Naive thymus-derived CD8-positive, alpha-beta T cell (primary cell): ENCODE measurements at regions not wholly inside any gene's neighbourhood (a gene's known extent, or its start where the extent isn't known, plus 50 kb on each side); places are given as distances from the start of the nearest gene placed in this dataset.
A peak's percentile ranks its signal among the peaks of the same experiment; 100 is the strongest.
"Not testable (repeated sequence)": the region's sequence is repeated elsewhere in the genome, so short reads cannot be mapped to it uniquely, and the experiment has no call there.

Experiments
- ATAC-seq, 2 donors: fragments of 150-1000 bp; cut with Tn5 transposase in 1 of 2; sonication (Bioruptor Pico), chemical (Tn5 transposase) in 1 of 2; 1 replicate in 1 of 2; 2 replicates in 1 of 2; pipeline ENCODE4 v1.10.0; 2021; ENCODE audit warnings: mild to moderate bottlenecking in 2 of 2, moderate library complexity in 2 of 2
- POLR2A ChIA-PET: fragments of 350-600 bp; sonication (Branson Sonifier 250); formaldehyde crosslinking; loops from one replicate; lab custom pipeline; 2021; ENCODE audit warnings: antibody characterized with exemption; lab: Charles Lee
- DNase-seq, 10 donors: peaks; one replicate each; pipeline versions ENCODE4 v3.0.0 to v3.0.0-alpha.2; 2020 to 2022
- H3K27ac Mint-ChIP-seq, 10 donors: one replicate each; pipeline ENCODE4 v1.8.0; 2020 to 2022; ENCODE audit warnings: mild to moderate bottlenecking in 10 of 10, mixed read lengths in 10 of 10, moderate library complexity in 4 of 10, inconsistent platforms in 1 of 10
- H3K27me3 Mint-ChIP-seq, 5 donors: one replicate each; pipeline ENCODE4 v1.8.0; 2021 to 2022; ENCODE audit warnings: mixed read lengths in 5 of 5
- H3K36me3 Mint-ChIP-seq, 3 donors: one replicate each; pipeline ENCODE4 v1.8.0; 2020 to 2022; ENCODE audit warnings: mixed read lengths in 3 of 3, mild to moderate bottlenecking in 2 of 3, inconsistent platforms in 1 of 3
- H3K4me1 Mint-ChIP-seq, 4 donors: one replicate each; pipeline ENCODE4 v1.8.0; 2021 to 2022; ENCODE audit warnings: mixed read lengths in 4 of 4
- H3K4me3 Mint-ChIP-seq, 10 donors: one replicate each; pipeline ENCODE4 v1.8.0; 2020 to 2022; ENCODE audit warnings: mild to moderate bottlenecking in 10 of 10, mixed read lengths in 10 of 10, moderate library complexity in 6 of 10, inconsistent platforms in 1 of 10
- H3K9me3 Mint-ChIP-seq, 9 donors: one replicate each; pipeline ENCODE4 v1.8.0; 2020 to 2022; ENCODE audit warnings: mixed read lengths in 9 of 9, mild to moderate bottlenecking in 3 of 9, inconsistent platforms in 1 of 9, moderate library complexity in 1 of 9

DNA sequence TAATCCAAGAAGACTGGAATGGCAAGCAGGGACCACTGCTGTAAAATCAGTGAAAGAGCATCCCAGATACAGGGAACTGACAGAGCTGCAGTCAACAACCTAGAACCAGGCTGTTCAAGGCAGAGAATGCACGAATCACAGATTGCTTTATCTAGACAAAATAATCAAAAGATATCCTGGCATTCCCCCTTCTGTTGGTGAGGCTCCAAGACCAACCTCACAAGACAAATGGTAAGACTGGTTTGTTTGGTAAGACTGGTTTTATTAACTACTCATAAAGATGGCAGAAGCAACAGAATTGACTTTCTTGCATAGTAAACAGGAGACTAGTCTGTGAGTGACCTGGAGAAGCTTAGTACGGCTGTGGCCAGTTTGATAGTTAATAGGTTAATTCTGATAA, 88.8 kb upstream of the AHI1 start:
- H3K36me3 Mint-ChIP-seq, result no peaks in the 10 kb centered on the region
- DNase-seq, result no peak

GRCh38 chr6:135586844-135587243, 89.3 kb upstream of the AHI1 start:
- peak in 1 of 2 donors; percentile 23 for ATAC-seq
- no peak overlapping the region for H3K27ac Mint-ChIP-seq
- H3K36me3 Mint-ChIP-seq, result no peaks in the 10 kb centered on the region
- peaks cover 0 to 8% (median 0%) of the 10 kb centered on the region in 9 donors for H3K9me3 Mint-ChIP-seq
- peaks cover 0 to 14% (median 8%) of the 10 kb centered on the region in 4 donors for H3K4me1 Mint-ChIP-seq
- H3K27me3 Mint-ChIP-seq, result no peaks in the 10 kb centered on the region
- POLR2A ChIA-PET, result no interaction called here
- H3K4me3 Mint-ChIP-seq, result no peak overlapping the region
- DNase-seq, result no peak

More for the DNA sequence above, 88.8 kb upstream of the AHI1 start:
- H3K4me1 Mint-ChIP-seq, result peaks cover 0 to 14% (median 8%) of the 10 kb centered on the region in 4 donors
- POLR2A ChIA-PET, result no interaction called here
- no peak overlapping the region for H3K4me3 Mint-ChIP-seq
- H3K27me3 Mint-ChIP-seq, result peaks cover 0 to 2% (median 0%) of the 10 kb centered on the region in 5 donors
- H3K27ac Mint-ChIP-seq, result no peak overlapping the region
- H3K9me3 Mint-ChIP-seq, result peaks cover 0 to 8% (median 0%) of the 10 kb centered on the region in 9 donors
- no peak for ATAC-seq

- Mint-ChIP-seq H3K4me3 (no peak overlapping the region), H3K27me3 (no peaks in the 10 kb centered on the region), H3K36me3 (no peaks in the 10 kb centered on the region), H3K27ac (no peak overlapping the region), H3K4me1 (peaks cover 0 to under 1% (median under 1%) of the 10 kb centered on the region in 4 donors), H3K9me3 (peaks cover 0 to 11% (median under 1%) of the 10 kb centered on the region in 9 donors)
- DNase-seq, result no peak
- POLR2A ChIA-PET, result no interaction called here
- ATAC-seq, result no peak
Observed at GRCh38 chr6:135592276-135592675, 94.7 kb upstream of the AHI1 start.

DNA sequence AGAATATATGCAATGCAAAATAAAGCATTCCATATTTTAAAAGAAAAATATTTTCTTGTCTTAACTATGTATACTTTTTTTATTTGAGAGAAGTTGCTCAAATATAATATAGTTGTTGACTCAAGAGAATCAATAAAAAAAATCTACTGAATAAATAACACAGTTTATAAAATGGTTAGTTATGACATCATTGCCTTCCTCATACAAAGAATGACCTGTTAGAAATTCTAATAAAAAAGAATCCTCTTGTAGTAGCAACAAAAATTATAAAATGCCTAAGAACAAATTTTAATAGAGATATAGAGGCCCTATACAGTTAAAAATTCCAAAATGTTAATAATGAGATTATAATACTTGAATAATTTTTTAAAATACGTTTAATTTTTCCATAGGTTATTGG, 96.5 kb upstream of the AHI1 start:
- H3K27me3 Mint-ChIP-seq, result no peaks in the 10 kb centered on the region
- H3K4me3 Mint-ChIP-seq, result no peak overlapping the region
- DNase-seq (no peak), ATAC-seq (no peak)
- POLR2A ChIA-PET, result no interaction called here
- no peak overlapping the region for H3K27ac Mint-ChIP-seq
- no peaks in the 10 kb centered on the region for H3K4me1 Mint-ChIP-seq
- peaks cover 0 to 29% (median 10%) of the 10 kb centered on the region in 9 donors for H3K9me3 Mint-ChIP-seq
- H3K36me3 Mint-ChIP-seq, result peaks cover 0 to 8% (median 4%) of the 10 kb centered on the region in 3 donors

DNA sequence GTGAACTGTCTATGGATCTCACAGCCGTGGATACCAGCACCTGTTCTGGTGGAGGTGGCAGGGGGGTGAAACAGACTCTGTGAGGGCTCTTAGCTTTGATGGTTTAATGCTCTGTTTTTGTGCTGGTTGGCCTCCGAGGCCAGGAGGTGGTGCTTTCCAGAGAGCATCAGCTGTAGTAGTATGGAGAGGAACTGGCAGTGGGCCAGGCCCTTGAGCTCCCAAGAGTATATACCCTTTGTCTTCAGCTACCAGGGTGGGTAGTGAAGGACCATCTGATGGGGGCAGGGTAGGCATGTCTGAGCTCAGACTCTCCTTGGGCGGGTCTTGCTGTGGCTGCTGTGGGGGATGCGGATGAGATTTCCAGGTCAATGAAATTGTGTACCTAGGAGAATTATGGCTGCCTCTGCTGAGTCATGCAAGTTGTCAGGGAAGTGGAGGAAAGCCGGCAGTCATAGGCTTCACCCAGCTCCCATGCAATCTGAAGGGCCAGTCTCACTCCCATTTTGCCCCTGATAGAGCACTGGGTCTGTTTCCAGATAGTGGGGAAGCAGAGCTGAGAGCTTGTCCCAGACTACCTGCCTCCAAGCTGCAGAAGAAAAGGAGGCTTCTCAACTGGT, 102.7 kb upstream of the AHI1 start:
- ATAC-seq (no peak), DNase-seq (no peak)
- Mint-ChIP-seq H3K36me3 (peaks cover 0 to 17% (median 8%) of the 10 kb centered on the region in 3 donors), H3K4me3 (no peak overlapping the region), H3K4me1 (no peaks in the 10 kb centered on the region), H3K27me3 (no peaks in the 10 kb centered on the region), H3K27ac (no peak overlapping the region), H3K9me3 (peaks cover 3 to 32% (median 12%) of the 10 kb centered on the region in 9 donors)
- POLR2A ChIA-PET, result no interaction called here

- peaks cover 0 to 17% (median 8%) of the 10 kb centered on the region in 3 donors for H3K36me3 Mint-ChIP-seq
- POLR2A ChIA-PET, result no interaction called here
- no peaks in the 10 kb centered on the region for H3K27me3 Mint-ChIP-seq
- no peak for DNase-seq
- no peak overlapping the region for H3K27ac Mint-ChIP-seq
- H3K9me3 Mint-ChIP-seq, result peaks cover 3 to 32% (median 12%) of the 10 kb centered on the region in 9 donors
- no peaks in the 10 kb centered on the region for H3K4me1 Mint-ChIP-seq
- ATAC-seq, result no peak
- H3K4me3 Mint-ChIP-seq, result no peak overlapping the region
Observed at GRCh38 chr6:135600931-135601330, 103.4 kb upstream of the AHI1 start.

- Mint-ChIP-seq H3K4me3 (no peak overlapping the region), H3K9me3 (peaks cover 3 to 25% (median 12%) of the 10 kb centered on the region in 9 donors), H3K36me3 (peaks cover 0 to 17% (median 8%) of the 10 kb centered on the region in 3 donors), H3K4me1 (no peaks in the 10 kb centered on the region), H3K27ac (no peak overlapping the region), H3K27me3 (no peaks in the 10 kb centered on the region)
- ATAC-seq (no peak), DNase-seq (no peak)
- POLR2A ChIA-PET, result no interaction called here
Observed at GRCh38 chr6:135601857-135602256, 104.3 kb upstream of the AHI1 start.

GRCh38 chr6:135603249-135603648, 105.7 kb upstream of the AHI1 start:
- H3K27me3 Mint-ChIP-seq, result no peaks in the 10 kb centered on the region
- DNase-seq, result no peak
- no peak overlapping the region for H3K27ac Mint-ChIP-seq
- H3K4me1 Mint-ChIP-seq, result no peaks in the 10 kb centered on the region
- ATAC-seq, result no peak
- H3K9me3 Mint-ChIP-seq, result peaks cover 0 to 16% (median 4%) of the 10 kb centered on the region in 9 donors
- no peak overlapping the region for H3K4me3 Mint-ChIP-seq
- H3K36me3 Mint-ChIP-seq, result peaks cover 0 to 17% (median 5%) of the 10 kb centered on the region in 3 donors
- POLR2A ChIA-PET, result no interaction called here

DNA sequence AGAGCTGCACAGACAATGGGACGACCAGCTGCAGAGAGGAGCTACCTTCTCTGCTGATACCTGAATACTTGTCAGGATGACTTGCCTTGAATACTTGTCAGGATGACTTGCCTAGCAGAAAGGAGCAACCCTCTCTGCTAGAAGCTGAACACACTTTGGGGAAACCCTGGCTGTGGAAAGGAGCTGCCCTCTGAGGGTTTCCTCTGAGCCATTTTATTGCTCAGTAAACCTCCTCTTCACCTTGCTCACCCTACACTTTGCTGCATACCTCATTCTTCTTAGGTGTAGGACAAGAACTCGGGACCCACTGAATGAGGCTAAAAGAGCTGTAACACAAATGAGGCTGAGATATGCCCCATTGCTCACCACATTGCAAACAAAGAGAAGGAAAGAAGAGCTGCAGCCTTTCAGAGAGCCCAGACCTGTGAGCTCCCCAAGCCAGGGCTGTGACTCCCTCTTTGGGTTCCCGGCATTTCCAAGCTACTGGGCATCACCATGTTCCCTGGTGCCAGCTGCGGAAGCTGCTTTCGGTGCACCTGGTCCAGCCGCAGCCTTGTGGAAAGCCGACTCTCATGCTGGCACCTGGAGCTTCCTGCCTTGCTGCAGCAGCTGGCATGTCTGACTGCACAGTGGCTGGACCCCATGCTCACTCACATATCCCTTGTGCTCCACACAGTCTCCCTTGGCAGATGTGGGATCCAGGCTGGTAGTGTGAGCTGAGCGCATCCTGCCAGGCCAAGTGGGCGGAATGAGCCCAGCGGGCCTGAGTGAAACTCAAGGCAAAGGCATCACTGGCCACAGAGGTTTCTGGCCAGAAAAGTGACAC, 106.7 kb upstream of the AHI1 start:
- POLR2A ChIA-PET, result no interaction called here
- peaks cover 0 to 6% (median 2%) of the 10 kb centered on the region in 9 donors for H3K9me3 Mint-ChIP-seq
- H3K36me3 Mint-ChIP-seq, result peaks cover 0 to 10% (median 0%) of the 10 kb centered on the region in 3 donors
- H3K27ac Mint-ChIP-seq, result no peak overlapping the region
- DNase-seq (no peak), ATAC-seq (no peak)
- no peak overlapping the region for H3K4me3 Mint-ChIP-seq
- no peaks in the 10 kb centered on the region for H3K27me3 Mint-ChIP-seq
- no peaks in the 10 kb centered on the region for H3K4me1 Mint-ChIP-seq

GRCh38 chr6:135605278-135605790, 107.8 kb upstream of the AHI1 start:
- no peaks in the 10 kb centered on the region for H3K27me3 Mint-ChIP-seq
- no peak overlapping the region for H3K27ac Mint-ChIP-seq
- no peaks in the 10 kb centered on the region for H3K4me1 Mint-ChIP-seq
- H3K9me3 Mint-ChIP-seq, result no peaks in the 10 kb centered on the region
- no peaks in the 10 kb centered on the region for H3K36me3 Mint-ChIP-seq
- POLR2A ChIA-PET, result no interaction called here
- no peak for DNase-seq
- no peak for ATAC-seq
- H3K4me3 Mint-ChIP-seq, result no peak overlapping the region

- Mint-ChIP-seq H3K36me3 (no peaks in the 10 kb centered on the region), H3K9me3 (no peaks in the 10 kb centered on the region), H3K27ac (no peak overlapping the region), H3K4me1 (no peaks in the 10 kb centered on the region), H3K4me3 (no peak overlapping the region), H3K27me3 (no peaks in the 10 kb centered on the region)
- no peak for ATAC-seq
- no peak for DNase-seq
- POLR2A ChIA-PET, result no interaction called here
Observed at GRCh38 chr6:135606392-135606791, 108.9 kb upstream of the AHI1 start.

GRCh38 chr6:135608031-135608430, 110.5 kb upstream of the AHI1 start:
- Mint-ChIP-seq H3K4me3 (no peak overlapping the region), H3K36me3 (no peaks in the 10 kb centered on the region), H3K4me1 (no peaks in the 10 kb centered on the region), H3K9me3 (no peaks in the 10 kb centered on the region), H3K27ac (no peak overlapping the region), H3K27me3 (no peaks in the 10 kb centered on the region)
- ATAC-seq (no peak), DNase-seq (no peak)
- POLR2A ChIA-PET, result no interaction called here

DNA sequence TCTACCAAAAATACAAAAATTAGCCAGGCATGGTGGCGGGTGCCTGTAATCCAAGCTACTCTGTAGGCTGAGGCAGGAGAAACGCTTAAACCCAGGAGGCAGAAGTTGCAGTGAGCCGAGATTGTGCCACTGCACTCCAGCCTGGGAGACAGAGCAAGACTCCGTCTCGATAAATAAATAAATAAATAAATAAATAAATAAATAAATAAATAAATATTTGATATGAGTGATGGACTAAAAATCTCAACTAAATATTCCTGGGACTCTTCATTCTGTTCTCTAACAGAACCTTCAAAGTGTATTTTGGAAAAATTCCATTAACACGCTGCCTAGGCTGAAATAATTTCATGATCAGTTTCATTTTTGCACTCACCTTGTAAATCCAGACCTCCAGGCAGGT, 112.7 kb upstream of the AHI1 start:
- H3K27ac Mint-ChIP-seq, ATAC-seq, DNase-seq, POLR2A ChIA-PET, H3K4me3 Mint-ChIP-seq, H3K36me3 Mint-ChIP-seq, H3K4me1 Mint-ChIP-seq, H3K27me3 Mint-ChIP-seq, H3K9me3 Mint-ChIP-seq: not testable (repeated sequence)
